H1 (cell line): ENCODE measurements at regions not wholly inside any gene's neighbourhood (a gene's known extent, or its start where the extent isn't known, plus 50 kb on each side); places are given as distances from the start of the nearest gene placed in this dataset.

Source experiments
- HDAC2 ChIP-seq, 2 experiments: fragments of 300-600 bp in 1 of 2; sonication (generic) in 1 of 2; IDR thresholded peaks; 2 replicates each; pipeline ENCODE4 v1.6.1; 2011 to 2012; ENCODE audit warnings: low read depth in 2 of 2, low read length in 2 of 2, mild to moderate bottlenecking in 2 of 2, moderate library complexity in 2 of 2, borderline replicate concordance in 1 of 2, inconsistent platforms in 1 of 2
- NANOG ChIP-seq: IDR thresholded peaks from 2 replicates; pipeline ENCODE4 v1.6.1; 2011; ENCODE audit warnings: low read length, low read depth, mild to moderate bottlenecking, inconsistent platforms; ENCODE audit not compliant: insufficient read depth, poor library complexity, severe bottlenecking
- SIX5 ChIP-seq: IDR thresholded peaks from 2 replicates; pipeline ENCODE4 v1.6.1; 2011; ENCODE audit warnings: mild to moderate bottlenecking, low read depth, low read length

DNA sequence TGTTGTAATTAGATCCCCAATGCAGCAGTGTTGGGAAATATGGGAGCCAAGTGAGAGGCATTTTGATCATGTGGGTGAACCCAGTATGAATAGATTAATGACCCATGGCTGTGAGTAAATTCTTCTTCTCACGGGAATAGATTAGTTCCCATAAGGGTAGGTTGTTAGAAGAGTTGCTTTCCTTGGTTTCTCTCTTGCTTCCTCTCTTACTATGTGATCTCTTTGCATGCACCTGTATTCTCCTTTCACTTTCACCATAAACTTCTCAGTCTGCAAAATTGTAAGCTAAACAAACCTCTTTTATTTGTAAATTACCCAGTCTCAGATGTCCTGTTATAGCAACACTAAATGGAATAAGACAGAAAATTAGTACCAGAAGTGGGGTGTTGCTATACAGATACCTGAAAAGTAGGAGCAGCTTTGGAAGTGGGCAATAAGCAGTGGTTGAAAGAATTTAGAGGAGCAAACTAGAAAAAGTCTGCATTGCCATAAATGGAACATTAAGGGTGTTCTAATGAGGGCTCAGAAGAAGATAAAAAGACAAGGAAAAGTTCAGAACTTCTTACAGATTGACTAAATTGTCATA lies 1090.0 kb upstream of the ARRDC3 start (continued):
- TF ChIP-seq NANOG (no peak), SIX5 (no peak), HDAC2 (IDR thresholded peaks at IDR 0.05; ENCODE audit: borderline replicate concordance in 1 of 2, low read depth in 2 of 2, low read length in 2 of 2) (no peak)
